GM23338 (cell line): ENCODE measurements at regions not wholly inside any gene's neighbourhood (a gene's known extent, or its start where the extent isn't known, plus 50 kb on each side); places are given as distances from the start of the nearest gene placed in this dataset.

Source experiments
- ATAC-seq: fragments of 200-7000 bp; cut with Tn5 transposase; 3 replicates; pipeline ENCODE4 v1.9.1; 2020
- DNase-seq: peaks from one replicate; pipeline ENCODE4 v3.0.0-alpha.2; 2015; ENCODE audit warnings: low spot score
- H2AFZ ChIP-seq: fragments of 200-600 bp; sonication (generic); 2 replicates; pipeline ENCODE4 v1.8.0; 2016; ENCODE audit warnings: antibody characterized with exemption, mild to moderate bottlenecking, moderate library complexity
- H3F3A ChIP-seq: fragments of 200-600 bp; sonication (generic); replicated peaks from 2 replicates; pipeline ENCODE4 v1.8.0; 2017; ENCODE audit warnings: antibody characterized with exemption, mixed run types, low read depth
- H3K27ac ChIP-seq: fragments of 200-600 bp; sonication (generic); 2 replicates; pipeline ENCODE4 v1.6.1; 2016; ENCODE audit warnings: low read depth
- H3K27me3 ChIP-seq: fragments of 200-600 bp; sonication (generic); 2 replicates; pipeline ENCODE4 v1.8.0; 2016; ENCODE audit warnings: mild to moderate bottlenecking, mixed run types, moderate library complexity; ENCODE audit not compliant: insufficient read depth
- H3K36me3 ChIP-seq: fragments of 200-600 bp; sonication (generic); 2 replicates; pipeline ENCODE4 v1.8.0; 2016; ENCODE audit warnings: mild to moderate bottlenecking; ENCODE audit not compliant: insufficient read depth
- H3K4me1 ChIP-seq: fragments of 200-600 bp; sonication (generic); 2 replicates; pipeline ENCODE4 v1.8.0; 2016; ENCODE audit warnings: mild to moderate bottlenecking, moderate library complexity; ENCODE audit not compliant: insufficient read depth
- H3K4me2 ChIP-seq: fragments of 200-600 bp; sonication (generic); 2 replicates; pipeline ENCODE4 v1.7.1; 2017; ENCODE audit warnings: mixed run types
- H3K4me3 ChIP-seq: fragments of 200-600 bp; sonication (generic); 2 replicates; pipeline ENCODE4 v1.6.1; 2016; ENCODE audit warnings: mixed run types
- H3K79me2 ChIP-seq: fragments of 200-600 bp; sonication (generic); replicated peaks from 2 replicates; pipeline ENCODE4 v1.8.0; 2017; ENCODE audit warnings: mild to moderate bottlenecking; ENCODE audit not compliant: insufficient read depth
- H3K9me2 ChIP-seq: fragments of 200-600 bp; sonication (generic); 2 replicates; pipeline ENCODE4 v1.8.0; 2017; ENCODE audit not compliant: insufficient read depth
- H4K20me1 ChIP-seq: fragments of 200-600 bp; sonication (generic); replicated peaks from 2 replicates; pipeline ENCODE4 v1.8.0; 2017; ENCODE audit warnings: mild to moderate bottlenecking; ENCODE audit not compliant: insufficient read depth
- H3K27ac Mint-ChIP-seq: 2 replicates; pipeline ENCODE4 v1.8.0; 2020; ENCODE audit warnings: inconsistent platforms, mild to moderate bottlenecking, moderate library complexity, mixed read lengths
- H3K27me3 Mint-ChIP-seq: 3 replicates; pipeline ENCODE4 v1.8.0; 2022; ENCODE audit warnings: low read depth, mild to moderate bottlenecking, moderate library complexity, mixed read lengths, inconsistent platforms; ENCODE audit not compliant: insufficient read depth, poor library complexity
- H3K36me3 Mint-ChIP-seq: 3 replicates; pipeline ENCODE4 v1.8.0; 2021; ENCODE audit warnings: low read depth, mild to moderate bottlenecking, inconsistent platforms, moderate library complexity, mixed read lengths
- H3K4me1 Mint-ChIP-seq: 3 replicates; pipeline ENCODE4 v1.8.0; 2020; ENCODE audit warnings: mild to moderate bottlenecking, inconsistent platforms, mixed read lengths
- H3K4me3 Mint-ChIP-seq: 3 replicates; pipeline ENCODE4 v1.8.0; 2021; ENCODE audit warnings: moderate library complexity, mild to moderate bottlenecking, inconsistent platforms, mixed read lengths
- H3K9me3 Mint-ChIP-seq: 3 replicates; pipeline ENCODE4 v1.8.0; 2020; ENCODE audit warnings: moderate library complexity, mild to moderate bottlenecking, inconsistent platforms, mixed read lengths
- CREB1 ChIP-seq: fragments of 250-450 bp; sonication (Bioruptor Pico); IDR thresholded peaks from 2 replicates; pipeline ENCODE4 v1.5.0; 2020; ENCODE audit warnings: low read depth, mild to moderate bottlenecking, moderate library complexity
- CTCF ChIP-seq, 2 experiments: fragments of 200-600 bp in 1 of 2; sonication (generic) in 1 of 2; conservative IDR thresholded peaks; 2 replicates each; pipeline versions ENCODE4 v1.5.1 to v1.6.1; 2016 to 2017; ENCODE audit warnings: antibody characterized with exemption in 2 of 2, low read depth in 2 of 2, mild to moderate bottlenecking in 2 of 2, moderate library complexity in 1 of 2
- ETS1 ChIP-seq: IDR thresholded peaks from 2 replicates; pipeline ENCODE4 v1.6.1; 2016; ENCODE audit warnings: antibody characterized with exemption
- EZH2 ChIP-seq: fragments of 200-600 bp; sonication (generic); IDR thresholded peaks from one replicate; pipeline ENCODE4 v1.8.0; 2017; ENCODE audit warnings: antibody characterized with exemption, mild to moderate bottlenecking, low read depth; ENCODE audit not compliant: unreplicated experiment
- EZH2phosphoT487 ChIP-seq: fragments of 200-600 bp; sonication (generic); IDR thresholded peaks from one replicate; pipeline ENCODE4 v1.8.1; 2018; ENCODE audit warnings: antibody characterized with exemption; ENCODE audit not compliant: unreplicated experiment
- JUNB ChIP-seq: IDR thresholded peaks from one replicate; pipeline ENCODE4 v1.6.1; 2016; ENCODE audit warnings: antibody characterized with exemption; ENCODE audit not compliant: unreplicated experiment
- NANOG ChIP-seq: IDR thresholded peaks from 2 replicates; pipeline ENCODE4 v1.6.1; 2016; ENCODE audit warnings: antibody characterized with exemption, borderline replicate concordance
- POLR2AphosphoS5 ChIP-seq: IDR thresholded peaks from 2 replicates; pipeline ENCODE4 v1.6.1; 2016; ENCODE audit warnings: antibody characterized with exemption, low read depth
- REST ChIP-seq: IDR thresholded peaks from one replicate; pipeline ENCODE4 v1.6.1; 2018; ENCODE audit warnings: antibody characterized with exemption; ENCODE audit not compliant: unreplicated experiment
- STAT1 ChIP-seq: IDR thresholded peaks from one replicate; pipeline ENCODE4 v1.6.1; 2016; ENCODE audit warnings: antibody characterized with exemption; ENCODE audit not compliant: unreplicated experiment
- ZNF114 ChIP-seq: fragments of 250-450 bp; sonication (Bioruptor Pico); IDR thresholded peaks from 2 replicates; pipeline ENCODE4 v1.5.0; 2020; ENCODE audit warnings: mild to moderate bottlenecking, moderate library complexity
- ZNF331 ChIP-seq: fragments of 250-450 bp; sonication (Bioruptor Pico); IDR thresholded peaks from 2 replicates; pipeline ENCODE4 v1.5.0; 2020; ENCODE audit warnings: low read depth, mild to moderate bottlenecking, moderate library complexity
- TF ChIP-seq, protein P1 (sequence below): fragments of 250-450 bp; sonication (Bioruptor Pico); IDR thresholded peaks from 2 replicates; pipeline ENCODE4 v1.5.0; 2020; ENCODE audit warnings: mild to moderate bottlenecking, moderate library complexity

DNA sequence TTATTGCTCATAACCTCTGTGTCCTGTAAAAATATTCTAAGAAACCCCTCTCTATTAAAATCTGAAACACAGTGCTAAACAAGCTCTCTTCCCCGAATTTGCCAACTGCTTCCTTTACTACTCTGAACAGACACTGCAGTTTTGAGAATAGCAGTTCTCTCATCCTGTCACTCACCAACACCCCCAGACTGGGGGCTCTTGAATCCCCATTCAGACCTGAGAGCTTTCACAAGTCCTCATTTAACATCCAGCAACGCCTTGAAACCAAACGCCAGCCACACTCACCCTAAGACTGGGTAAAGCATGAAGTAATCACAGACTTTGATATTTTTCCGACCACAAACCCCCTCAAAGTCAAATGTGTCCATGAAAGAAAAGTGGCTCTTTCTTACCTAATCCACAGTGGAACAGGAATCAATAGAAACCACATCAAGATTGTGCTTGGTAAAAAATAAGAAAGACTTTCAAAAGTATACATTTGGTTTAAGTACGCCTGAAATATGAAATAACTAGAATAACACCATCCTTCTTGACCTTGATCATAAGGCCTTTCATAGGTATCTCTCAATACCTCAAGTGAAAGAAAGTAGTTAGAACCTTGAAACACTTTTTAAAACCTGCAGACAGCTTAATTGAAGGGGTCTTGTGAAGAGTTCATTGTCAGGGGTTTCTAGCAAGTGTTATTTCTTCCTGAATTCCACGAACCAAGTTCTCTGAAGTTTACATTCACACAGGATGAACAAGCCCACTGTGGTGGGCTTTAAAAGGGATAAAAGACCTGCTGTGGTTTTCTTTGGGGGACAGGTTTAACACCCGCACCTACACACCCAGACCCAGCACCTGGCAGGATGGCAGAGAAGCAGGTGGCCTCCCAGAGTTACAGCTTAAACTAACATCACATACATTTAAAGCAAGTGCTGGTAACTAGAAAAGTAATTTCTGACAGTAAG lies 412.6 kb downstream of the MLLT3 start:
- H3K4me1 Mint-ChIP-seq = peaks cover 9% of the 10 kb centered on the region; the same call in 2 of the 3 replicates
- Histone ChIP-seq H3K9me2 (no peaks in the 10 kb centered on the region), H3K4me2 (no peak overlapping the region), H2AFZ (no peak overlapping the region), H4K20me1 (no peaks in the 10 kb centered on the region), H3K27me3 (no peaks in the 10 kb centered on the region), H3K79me2 (no peaks in the 10 kb centered on the region), H3K4me3 (no peak overlapping the region), H3K4me1 (no peaks in the 10 kb centered on the region; the same call in 1 of the 2 replicates), H3F3A (no peaks in the 10 kb centered on the region), H3K36me3 (no peaks in the 10 kb centered on the region), H3K27ac (no peak overlapping the region)
- H3K27me3 Mint-ChIP-seq = no peaks in the 10 kb centered on the region
- no peak for ATAC-seq
- TF ChIP-seq ZNF331 (CRISPR knock-in tag) = no peak
- TF ChIP-seq JUNB = no peak
- no peak for TF ChIP-seq NANOG
- no peak for TF ChIP-seq CREB1 (CRISPR knock-in tag)
- no peak for TF ChIP-seq REST
- TF ChIP-seq EZH2phosphoT487 = no peak
- TF ChIP-seq, protein P1, sequence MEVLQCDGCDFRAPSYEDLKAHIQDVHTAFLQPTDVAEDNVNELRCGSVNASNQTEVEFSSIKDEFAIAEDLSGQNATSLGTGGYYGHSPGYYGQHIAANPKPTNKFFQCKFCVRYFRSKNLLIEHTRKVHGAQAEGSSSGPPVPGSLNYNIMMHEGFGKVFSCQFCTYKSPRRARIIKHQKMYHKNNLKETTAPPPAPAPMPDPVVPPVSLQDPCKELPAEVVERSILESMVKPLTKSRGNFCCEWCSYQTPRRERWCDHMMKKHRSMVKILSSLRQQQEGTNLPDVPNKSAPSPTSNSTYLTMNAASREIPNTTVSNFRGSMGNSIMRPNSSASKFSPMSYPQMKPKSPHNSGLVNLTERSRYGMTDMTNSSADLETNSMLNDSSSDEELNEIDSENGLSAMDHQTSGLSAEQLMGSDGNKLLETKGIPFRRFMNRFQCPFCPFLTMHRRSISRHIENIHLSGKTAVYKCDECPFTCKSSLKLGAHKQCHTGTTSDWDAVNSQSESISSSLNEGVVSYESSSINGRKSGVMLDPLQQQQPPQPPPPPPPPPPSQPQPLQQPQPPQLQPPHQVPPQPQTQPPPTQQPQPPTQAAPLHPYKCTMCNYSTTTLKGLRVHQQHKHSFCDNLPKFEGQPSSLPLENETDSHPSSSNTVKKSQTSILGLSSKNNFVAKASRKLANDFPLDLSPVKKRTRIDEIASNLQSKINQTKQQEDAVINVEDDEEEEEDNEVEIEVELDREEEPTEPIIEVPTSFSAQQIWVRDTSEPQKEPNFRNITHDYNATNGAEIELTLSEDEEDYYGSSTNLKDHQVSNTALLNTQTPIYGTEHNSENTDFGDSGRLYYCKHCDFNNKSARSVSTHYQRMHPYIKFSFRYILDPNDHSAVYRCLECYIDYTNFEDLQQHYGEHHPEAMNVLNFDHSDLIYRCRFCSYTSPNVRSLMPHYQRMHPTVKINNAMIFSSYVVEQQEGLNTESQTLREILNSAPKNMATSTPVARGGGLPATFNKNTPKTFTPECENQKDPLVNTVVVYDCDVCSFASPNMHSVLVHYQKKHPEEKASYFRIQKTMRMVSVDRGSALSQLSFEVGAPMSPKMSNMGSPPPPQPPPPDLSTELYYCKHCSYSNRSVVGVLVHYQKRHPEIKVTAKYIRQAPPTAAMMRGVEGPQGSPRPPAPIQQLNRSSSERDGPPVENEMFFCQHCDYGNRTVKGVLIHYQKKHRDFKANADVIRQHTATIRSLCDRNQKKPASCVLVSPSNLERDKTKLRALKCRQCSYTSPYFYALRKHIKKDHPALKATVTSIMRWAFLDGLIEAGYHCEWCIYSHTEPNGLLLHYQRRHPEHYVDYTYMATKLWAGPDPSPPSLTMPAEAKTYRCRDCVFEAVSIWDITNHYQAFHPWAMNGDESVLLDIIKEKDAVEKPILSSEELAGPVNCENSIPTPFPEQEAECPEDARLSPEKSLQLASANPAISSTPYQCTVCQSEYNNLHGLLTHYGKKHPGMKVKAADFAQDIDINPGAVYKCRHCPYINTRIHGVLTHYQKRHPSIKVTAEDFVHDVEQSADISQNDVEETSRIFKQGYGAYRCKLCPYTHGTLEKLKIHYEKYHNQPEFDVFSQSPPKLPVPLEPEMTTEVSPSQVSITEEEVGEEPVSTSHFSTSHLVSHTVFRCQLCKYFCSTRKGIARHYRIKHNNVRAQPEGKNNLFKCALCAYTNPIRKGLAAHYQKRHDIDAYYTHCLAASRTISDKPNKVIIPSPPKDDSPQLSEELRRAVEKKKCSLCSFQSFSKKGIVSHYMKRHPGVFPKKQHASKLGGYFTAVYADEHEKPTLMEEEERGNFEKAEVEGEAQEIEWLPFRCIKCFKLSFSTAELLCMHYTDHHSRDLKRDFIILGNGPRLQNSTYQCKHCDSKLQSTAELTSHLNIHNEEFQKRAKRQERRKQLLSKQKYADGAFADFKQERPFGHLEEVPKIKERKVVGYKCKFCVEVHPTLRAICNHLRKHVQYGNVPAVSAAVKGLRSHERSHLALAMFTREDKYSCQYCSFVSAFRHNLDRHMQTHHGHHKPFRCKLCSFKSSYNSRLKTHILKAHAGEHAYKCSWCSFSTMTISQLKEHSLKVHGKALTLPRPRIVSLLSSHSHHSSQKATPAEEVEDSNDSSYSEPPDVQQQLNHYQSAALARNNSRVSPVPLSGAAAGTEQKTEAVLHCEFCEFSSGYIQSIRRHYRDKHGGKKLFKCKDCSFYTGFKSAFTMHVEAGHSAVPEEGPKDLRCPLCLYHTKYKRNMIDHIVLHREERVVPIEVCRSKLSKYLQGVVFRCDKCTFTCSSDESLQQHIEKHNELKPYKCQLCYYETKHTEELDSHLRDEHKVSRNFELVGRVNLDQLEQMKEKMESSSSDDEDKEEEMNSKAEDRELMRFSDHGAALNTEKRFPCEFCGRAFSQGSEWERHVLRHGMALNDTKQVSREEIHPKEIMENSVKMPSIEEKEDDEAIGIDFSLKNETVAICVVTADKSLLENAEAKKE (CRISPR knock-in tag) = no peak
- no peak for TF ChIP-seq ZNF114 (CRISPR knock-in tag)
- TF ChIP-seq POLR2AphosphoS5 = no peak
- TF ChIP-seq STAT1 = no peak
- TF ChIP-seq EZH2 = no peak
- no peak for TF ChIP-seq CTCF (conservative IDR thresholded peaks at IDR 0.05; ENCODE audit: low read depth in 2 of 2)
- TF ChIP-seq ETS1 = no peak
- no peaks in the 10 kb centered on the region for H3K9me3 Mint-ChIP-seq
- no peaks in the 10 kb centered on the region for H3K36me3 Mint-ChIP-seq
- DNase-seq = no peak
- H3K4me3 Mint-ChIP-seq = no peak overlapping the region
- peak overlapping the region; percentile 32; the same call in 1 of the 2 replicates for H3K27ac Mint-ChIP-seq
